T-helper 17 cell (primary cell): ENCODE measurements at regions not wholly inside any gene's neighbourhood (a gene's known extent, or its start where the extent isn't known, plus 50 kb on each side); places are given as distances from the start of the nearest gene placed in this dataset.
"Not testable (repeated sequence)": the region's sequence is repeated elsewhere in the genome, so short reads cannot be mapped to it uniquely, and the experiment has no call there.

Experiments
- ATAC-seq: fragments of 150-1000 bp; cut with Tn5 transposase; 2 replicates; pipeline ENCODE4 v1.10.0; 2021; ENCODE audit warnings: mild to moderate bottlenecking, moderate library complexity
- DNase-seq, 3 donors: peaks; one replicate each; pipeline versions ENCODE4 v3.0.0 to v3.0.0-alpha.2; 2020 to 2021
- H3K9me3 ChIP-seq: one replicate; pipeline ENCODE4 v1.7.0; 2013; ENCODE audit warnings: low read length, mild to moderate bottlenecking; ENCODE audit not compliant: control insufficient read depth, poor library complexity, severe bottlenecking
- H3K27ac Mint-ChIP-seq: one replicate; pipeline ENCODE4 v1.8.0; 2022; ENCODE audit warnings: mild to moderate bottlenecking, moderate library complexity, mixed read lengths
- H3K27me3 Mint-ChIP-seq: one replicate; pipeline ENCODE4 v1.8.0; 2022; ENCODE audit warnings: mixed read lengths
- H3K36me3 Mint-ChIP-seq: one replicate; pipeline ENCODE4 v1.8.0; 2022; ENCODE audit warnings: low read depth, mixed read lengths
- H3K4me1 Mint-ChIP-seq: one replicate; pipeline ENCODE4 v1.8.0; 2022; ENCODE audit warnings: mild to moderate bottlenecking, mixed read lengths
- H3K4me3 Mint-ChIP-seq: one replicate; pipeline ENCODE4 v1.8.0; 2022; ENCODE audit warnings: mild to moderate bottlenecking, moderate library complexity, mixed read lengths

DNA sequence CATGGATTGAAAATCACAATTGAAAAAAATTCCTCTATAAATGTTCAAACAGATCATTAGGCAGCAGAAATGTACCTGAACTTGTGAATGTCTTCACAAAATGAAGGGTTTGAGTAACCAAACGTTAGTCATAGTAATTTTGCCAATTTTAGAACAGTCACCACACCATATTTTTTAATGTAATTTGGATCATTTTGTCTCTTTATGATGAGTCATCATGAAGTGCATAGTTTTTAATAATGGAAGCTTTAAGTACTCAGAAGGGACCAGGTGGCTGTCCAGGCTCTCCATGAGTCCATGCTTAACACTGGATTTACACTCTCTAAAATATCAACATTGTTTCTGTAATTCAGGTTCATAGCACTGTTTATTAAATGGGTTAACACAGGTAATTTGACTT lies 219.2 kb downstream of the ETV1 start:
- H3K4me1 Mint-ChIP-seq, result no peaks in the 10 kb centered on the region
- no peaks in the 10 kb centered on the region for H3K36me3 Mint-ChIP-seq

DNA sequence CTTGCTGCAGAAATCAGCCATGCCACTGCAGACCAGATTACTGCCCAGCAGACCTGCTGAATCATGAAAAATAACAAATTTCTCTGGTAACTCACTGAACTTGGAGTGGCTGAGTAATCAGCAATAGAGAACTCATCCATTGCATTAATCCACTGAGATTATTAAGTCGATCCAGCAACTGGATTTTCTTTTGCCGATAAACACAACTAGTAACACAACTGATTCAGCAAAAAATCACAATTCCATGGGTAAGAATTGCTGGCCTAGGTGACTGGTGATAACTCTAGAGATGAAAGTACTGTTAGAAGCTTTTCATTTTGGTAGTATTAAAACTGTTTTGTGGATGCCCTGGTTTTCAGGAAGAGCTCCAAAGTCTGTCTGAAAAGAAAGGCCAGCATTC lies 214.5 kb downstream of the ETV1 start:
- H3K36me3 Mint-ChIP-seq, result no peaks in the 10 kb centered on the region
- no peak overlapping the region for H3K27ac Mint-ChIP-seq
- H3K4me3 Mint-ChIP-seq, result no peak overlapping the region
- no peaks in the 10 kb centered on the region for H3K27me3 Mint-ChIP-seq
- DNase-seq (no peak), ATAC-seq (no peak)
- no peaks in the 10 kb centered on the region for H3K9me3 ChIP-seq
- no peaks in the 10 kb centered on the region for H3K4me1 Mint-ChIP-seq

More for the DNA sequence above, 219.2 kb downstream of the ETV1 start:
- DNase-seq (no peak), ATAC-seq (no peak)
- H3K9me3 ChIP-seq, result no peaks in the 10 kb centered on the region
- no peak overlapping the region for H3K4me3 Mint-ChIP-seq
- H3K27ac Mint-ChIP-seq, result no peak overlapping the region
- peaks cover 4% of the 10 kb centered on the region for H3K27me3 Mint-ChIP-seq

DNA sequence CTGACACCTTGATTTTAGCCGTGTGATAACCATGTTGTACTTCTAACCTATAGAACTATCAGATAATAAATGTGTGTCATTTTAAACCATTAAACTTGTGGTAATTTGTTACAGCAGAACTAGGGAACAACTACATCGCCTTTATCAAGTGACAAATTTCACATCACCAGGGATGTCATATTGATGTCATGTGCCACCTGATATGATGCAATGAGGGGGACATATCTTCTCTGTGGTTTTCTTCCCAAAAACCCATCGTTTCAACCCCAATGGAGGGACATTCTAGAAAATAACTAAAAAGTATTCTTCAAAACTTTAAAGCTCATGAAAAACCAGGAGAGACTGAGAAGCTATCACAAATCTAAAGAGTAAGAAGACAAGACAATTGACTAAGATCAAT lies 212.2 kb downstream of the ETV1 start:
- no peaks in the 10 kb centered on the region for H3K9me3 ChIP-seq
- no peak overlapping the region for H3K4me3 Mint-ChIP-seq
- no peak overlapping the region for H3K27ac Mint-ChIP-seq
- no peaks in the 10 kb centered on the region for H3K4me1 Mint-ChIP-seq
- no peak for DNase-seq
- no peak for ATAC-seq
- no peaks in the 10 kb centered on the region for H3K27me3 Mint-ChIP-seq
- no peaks in the 10 kb centered on the region for H3K36me3 Mint-ChIP-seq

DNA sequence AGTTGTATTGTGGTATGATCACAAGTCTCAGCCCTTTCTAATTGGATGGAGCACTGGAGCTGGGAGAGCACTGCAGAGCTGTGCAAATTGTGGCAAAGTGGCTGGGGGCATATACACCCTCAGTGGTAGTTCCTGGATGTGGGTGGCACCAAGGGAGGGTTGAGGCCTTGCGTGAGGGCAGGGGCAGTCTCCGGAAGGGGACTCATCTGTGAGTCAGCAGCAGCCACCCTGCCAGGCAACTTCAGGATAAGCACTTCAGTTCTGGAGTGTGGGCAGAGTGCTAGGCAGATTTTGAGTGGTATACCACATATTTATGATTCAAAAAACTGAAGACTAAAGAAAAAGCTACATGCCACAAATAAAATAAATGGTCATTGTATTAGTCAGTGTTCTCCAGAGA lies 210.5 kb downstream of the ETV1 start:
- DNase-seq, result no peak
- Mint-ChIP-seq H3K27me3 (no peaks in the 10 kb centered on the region), H3K27ac (no peak overlapping the region), H3K4me3 (no peak overlapping the region), H3K36me3 (no peaks in the 10 kb centered on the region), H3K4me1 (no peaks in the 10 kb centered on the region)
- ATAC-seq, result no peak
- H3K9me3 ChIP-seq, result no peaks in the 10 kb centered on the region

DNA sequence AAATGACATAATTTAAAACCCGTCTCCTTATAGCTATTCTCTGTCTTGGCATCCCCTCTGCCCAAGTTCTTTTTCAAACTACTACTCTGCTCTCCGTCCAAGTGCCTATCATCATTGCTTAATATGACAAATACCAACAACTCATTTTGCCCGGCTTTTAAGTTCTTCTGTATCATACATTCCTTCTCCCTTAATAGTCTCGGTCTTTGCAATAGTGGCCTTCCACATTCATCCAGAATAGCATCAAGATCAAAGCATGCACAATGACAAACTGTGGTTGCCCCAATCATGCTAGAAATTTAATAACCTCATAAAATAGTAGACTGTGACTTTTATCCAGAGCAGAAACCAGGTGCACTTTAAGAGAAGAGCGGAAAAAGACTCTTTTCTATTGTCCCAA lies 198.9 kb downstream of the ETV1 start:
- Mint-ChIP-seq H3K27me3 (peaks cover 6% of the 10 kb centered on the region), H3K4me3 (no peak overlapping the region), H3K27ac (no peak overlapping the region), H3K4me1 (no peaks in the 10 kb centered on the region), H3K36me3 (peaks cover 2% of the 10 kb centered on the region)
- DNase-seq (no peak), ATAC-seq (no peak)
- no peaks in the 10 kb centered on the region for H3K9me3 ChIP-seq

DNA sequence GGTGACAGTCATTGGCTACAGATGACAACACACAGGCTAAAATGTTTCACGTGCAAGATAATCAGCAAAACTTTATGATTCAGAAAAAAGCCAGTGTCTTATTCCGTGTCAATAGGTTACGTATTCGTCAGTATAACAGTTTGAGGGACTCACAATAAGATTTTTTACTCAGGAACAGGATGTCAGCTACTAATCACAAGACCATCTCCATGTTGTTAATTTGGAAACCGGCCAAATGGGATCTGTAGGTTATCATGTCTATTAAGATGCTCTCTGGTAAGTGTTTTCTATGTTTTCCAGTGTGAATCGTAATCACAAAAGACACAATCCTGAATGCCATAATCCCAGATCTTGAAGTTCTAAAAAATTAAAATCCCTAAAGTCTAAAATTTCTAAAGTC lies 197.3 kb downstream of the ETV1 start:
- Mint-ChIP-seq H3K4me1 (no peaks in the 10 kb centered on the region), H3K4me3 (no peak overlapping the region), H3K27me3 (peaks cover 6% of the 10 kb centered on the region), H3K27ac (no peak overlapping the region), H3K36me3 (peaks cover 2% of the 10 kb centered on the region)
- no peaks in the 10 kb centered on the region for H3K9me3 ChIP-seq
- no peak for DNase-seq
- no peak for ATAC-seq

DNA sequence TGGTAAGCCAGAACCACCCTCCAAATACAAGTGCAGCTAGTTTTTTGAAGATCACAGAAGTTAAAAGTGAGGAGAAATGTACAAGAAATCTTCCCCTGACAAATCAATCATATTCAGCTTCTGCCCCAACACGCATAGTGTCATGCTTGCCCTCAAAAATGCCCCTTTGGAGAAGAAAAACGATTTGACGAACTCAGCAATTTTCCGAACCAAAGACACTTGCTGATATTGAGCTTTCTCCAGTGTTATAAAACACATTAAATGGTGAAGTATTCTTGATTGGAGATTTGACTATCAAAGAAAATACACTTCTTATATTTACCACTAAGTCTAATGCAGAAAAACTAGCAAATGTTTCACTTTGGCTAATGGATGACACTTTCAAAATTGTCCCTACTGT lies 195.5 kb downstream of the ETV1 start:
- no peaks in the 10 kb centered on the region for H3K9me3 ChIP-seq
- no peak overlapping the region for H3K4me3 Mint-ChIP-seq
- peaks cover 6% of the 10 kb centered on the region for H3K27me3 Mint-ChIP-seq
- H3K36me3 Mint-ChIP-seq, result no peaks in the 10 kb centered on the region
- DNase-seq (no peak), ATAC-seq (no peak)
- no peaks in the 10 kb centered on the region for H3K4me1 Mint-ChIP-seq
- no peak overlapping the region for H3K27ac Mint-ChIP-seq

DNA sequence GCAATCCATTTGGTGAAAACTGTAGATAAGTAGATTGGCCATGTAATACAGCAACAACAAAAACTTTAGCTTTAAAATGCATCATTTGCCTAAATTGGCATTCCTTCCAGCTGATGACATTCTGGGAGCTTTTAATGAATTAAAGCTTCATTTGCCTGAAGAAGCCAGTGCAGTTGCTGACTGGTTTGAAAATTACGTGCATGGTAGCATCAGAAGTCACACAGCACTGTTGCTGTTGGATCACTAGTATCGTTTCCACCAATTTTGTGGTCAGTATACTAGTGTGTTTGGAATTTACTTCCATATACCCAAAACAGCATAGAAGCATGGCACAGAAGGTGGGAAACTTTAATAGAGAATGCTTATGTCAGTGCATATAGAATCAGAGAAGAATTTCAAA lies 194.9 kb downstream of the ETV1 start:
- Mint-ChIP-seq H3K4me3 (no peak overlapping the region), H3K4me1 (no peaks in the 10 kb centered on the region), H3K27me3 (peaks cover 6% of the 10 kb centered on the region), H3K36me3 (no peaks in the 10 kb centered on the region), H3K27ac (no peak overlapping the region)
- DNase-seq, result no peak
- no peaks in the 10 kb centered on the region for H3K9me3 ChIP-seq
- ATAC-seq, result no peak

DNA sequence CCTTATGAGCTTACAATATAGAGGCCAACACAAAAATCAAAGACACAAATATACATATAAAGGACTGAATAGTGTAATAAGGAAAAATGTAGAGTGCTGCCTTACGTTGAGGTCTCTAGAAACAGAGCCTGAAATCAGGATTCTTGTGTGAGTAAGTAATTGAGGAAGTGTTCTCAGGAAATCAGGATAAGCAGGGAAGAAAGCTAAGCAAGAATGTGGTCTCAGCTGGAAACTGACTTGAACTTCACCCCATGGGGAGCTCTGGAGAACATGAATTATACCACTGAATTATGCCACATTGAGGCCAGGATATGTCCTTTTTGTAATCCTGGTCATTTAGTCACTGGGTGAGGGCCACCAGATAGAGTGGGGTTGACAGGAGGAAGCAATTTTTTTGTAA lies 191.9 kb downstream of the ETV1 start:
- DNase-seq, result no peak
- peaks cover 3% of the 10 kb centered on the region for H3K4me1 Mint-ChIP-seq
- no peak overlapping the region for H3K27ac Mint-ChIP-seq
- no peaks in the 10 kb centered on the region for H3K36me3 Mint-ChIP-seq
- ATAC-seq, result no peak
- H3K4me3 Mint-ChIP-seq, result no peak overlapping the region
- H3K9me3 ChIP-seq, result no peaks in the 10 kb centered on the region
- no peaks in the 10 kb centered on the region for H3K27me3 Mint-ChIP-seq

DNA sequence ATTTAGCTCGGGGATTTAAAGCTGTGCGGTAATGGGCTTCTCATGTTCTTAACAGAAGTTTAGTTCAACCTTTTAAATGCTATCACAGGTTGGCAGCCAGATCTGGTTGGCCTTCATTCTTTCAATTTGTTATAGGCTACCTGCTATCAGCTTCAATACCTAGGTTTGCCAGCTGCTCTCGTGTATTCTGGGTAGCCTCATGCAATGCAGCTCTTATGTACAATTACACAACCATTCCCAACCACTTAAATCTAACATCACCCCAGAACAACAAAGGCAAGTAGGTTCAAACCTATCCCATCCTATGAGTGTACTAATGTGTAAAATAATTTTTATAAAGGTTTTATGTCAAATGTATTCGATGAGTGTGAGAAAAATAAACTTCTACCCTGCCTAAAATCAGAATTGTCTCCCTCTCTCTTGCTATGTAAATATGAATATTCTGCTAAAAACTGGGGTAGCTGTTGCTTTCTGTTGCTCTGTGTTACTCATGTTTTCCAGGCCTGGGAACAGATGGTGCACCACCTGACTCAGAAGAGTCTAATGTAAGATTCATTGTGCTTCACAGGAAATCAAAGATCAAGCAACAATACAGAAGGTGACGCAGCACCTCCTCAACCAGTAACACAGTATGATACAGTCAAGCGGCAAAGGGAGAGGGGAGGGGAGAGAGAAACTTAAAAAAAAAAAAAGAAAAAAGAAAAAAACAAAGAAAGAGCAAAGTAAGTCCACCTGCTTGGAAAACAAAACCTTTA lies 188.6 kb downstream of the ETV1 start:
- H3K4me1 Mint-ChIP-seq, result peaks cover 3% of the 10 kb centered on the region
- no peak overlapping the region for H3K27ac Mint-ChIP-seq
- no peak for DNase-seq
- H3K27me3 Mint-ChIP-seq, result no peaks in the 10 kb centered on the region
- H3K9me3 ChIP-seq, result no peaks in the 10 kb centered on the region
- ATAC-seq, result no peak
- H3K4me3 Mint-ChIP-seq, result no peak overlapping the region
- no peaks in the 10 kb centered on the region for H3K36me3 Mint-ChIP-seq

DNA sequence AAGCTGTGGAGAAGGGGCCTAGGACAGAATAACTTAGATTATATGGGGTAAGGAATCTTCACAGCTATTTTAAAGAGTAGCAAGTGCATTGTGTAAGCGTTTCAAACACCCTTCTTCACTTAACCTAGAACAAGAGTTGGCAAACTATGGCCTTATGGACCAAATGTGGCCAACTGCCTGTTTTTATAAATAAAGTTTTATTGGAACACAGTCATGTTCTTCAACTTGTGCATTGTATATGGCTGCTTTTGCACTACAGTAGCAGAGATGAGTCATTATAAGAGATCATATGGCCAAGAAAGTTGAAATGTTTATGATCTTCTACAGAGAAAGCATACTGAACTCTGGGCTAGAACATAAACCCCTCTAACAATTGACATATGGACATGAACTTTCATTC lies 187.8 kb downstream of the ETV1 start:
- Mint-ChIP-seq H3K4me3 (no peak overlapping the region), H3K27ac (no peak overlapping the region), H3K36me3 (no peaks in the 10 kb centered on the region), H3K27me3 (no peaks in the 10 kb centered on the region), H3K4me1 (peaks cover 3% of the 10 kb centered on the region)
- ATAC-seq (no peak), DNase-seq (no peak)
- no peaks in the 10 kb centered on the region for H3K9me3 ChIP-seq

DNA sequence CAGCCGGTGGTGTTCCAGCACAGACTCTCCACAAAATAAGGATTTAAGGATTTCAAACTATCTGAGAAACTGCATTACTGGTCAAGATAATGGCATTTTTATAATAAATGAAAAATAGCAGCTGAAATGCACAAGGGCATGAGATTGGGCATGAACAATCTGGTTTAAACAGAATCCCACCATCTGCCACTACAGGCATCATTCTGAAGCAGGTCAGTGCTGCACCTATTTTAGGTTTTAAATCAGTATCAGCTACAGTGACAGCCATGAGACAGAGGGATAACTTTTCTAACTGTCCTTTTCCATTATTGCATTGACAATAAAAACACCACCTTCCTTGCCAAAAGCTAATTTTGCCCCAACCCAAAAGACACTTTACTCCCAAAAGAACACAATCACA lies 186.8 kb downstream of the ETV1 start:
- Mint-ChIP-seq H3K27me3 (no peaks in the 10 kb centered on the region), H3K36me3 (no peaks in the 10 kb centered on the region), H3K27ac (no peak overlapping the region), H3K4me3 (no peak overlapping the region), H3K4me1 (peaks cover 3% of the 10 kb centered on the region)
- no peak for DNase-seq
- no peak for ATAC-seq
- no peaks in the 10 kb centered on the region for H3K9me3 ChIP-seq

DNA sequence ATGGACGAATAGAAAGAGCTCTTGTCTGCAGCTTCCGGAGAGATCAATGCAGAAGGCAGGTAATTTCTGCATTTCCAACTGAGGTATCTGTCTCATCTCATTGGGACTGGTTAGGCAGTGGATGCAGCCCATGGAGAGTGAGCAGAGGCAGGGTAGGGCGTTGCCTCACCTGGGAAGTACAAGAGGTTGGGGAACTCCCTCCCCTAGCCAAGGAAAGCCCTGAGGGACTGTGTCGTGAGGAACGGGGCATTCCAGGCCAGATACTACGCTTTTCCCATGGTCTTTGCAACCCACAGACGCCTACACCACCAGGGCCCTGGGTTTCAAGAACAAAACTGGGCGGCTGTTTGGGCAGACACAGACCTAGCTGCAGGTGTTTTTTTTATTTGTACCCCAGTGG lies 186.3 kb downstream of the ETV1 start:
- Mint-ChIP-seq H3K27me3 (no peaks in the 10 kb centered on the region), H3K4me1 (peaks cover 3% of the 10 kb centered on the region), H3K4me3 (no peak overlapping the region), H3K27ac (no peak overlapping the region), H3K36me3 (no peaks in the 10 kb centered on the region)
- no peaks in the 10 kb centered on the region for H3K9me3 ChIP-seq
- ATAC-seq (no peak), DNase-seq (no peak)

DNA sequence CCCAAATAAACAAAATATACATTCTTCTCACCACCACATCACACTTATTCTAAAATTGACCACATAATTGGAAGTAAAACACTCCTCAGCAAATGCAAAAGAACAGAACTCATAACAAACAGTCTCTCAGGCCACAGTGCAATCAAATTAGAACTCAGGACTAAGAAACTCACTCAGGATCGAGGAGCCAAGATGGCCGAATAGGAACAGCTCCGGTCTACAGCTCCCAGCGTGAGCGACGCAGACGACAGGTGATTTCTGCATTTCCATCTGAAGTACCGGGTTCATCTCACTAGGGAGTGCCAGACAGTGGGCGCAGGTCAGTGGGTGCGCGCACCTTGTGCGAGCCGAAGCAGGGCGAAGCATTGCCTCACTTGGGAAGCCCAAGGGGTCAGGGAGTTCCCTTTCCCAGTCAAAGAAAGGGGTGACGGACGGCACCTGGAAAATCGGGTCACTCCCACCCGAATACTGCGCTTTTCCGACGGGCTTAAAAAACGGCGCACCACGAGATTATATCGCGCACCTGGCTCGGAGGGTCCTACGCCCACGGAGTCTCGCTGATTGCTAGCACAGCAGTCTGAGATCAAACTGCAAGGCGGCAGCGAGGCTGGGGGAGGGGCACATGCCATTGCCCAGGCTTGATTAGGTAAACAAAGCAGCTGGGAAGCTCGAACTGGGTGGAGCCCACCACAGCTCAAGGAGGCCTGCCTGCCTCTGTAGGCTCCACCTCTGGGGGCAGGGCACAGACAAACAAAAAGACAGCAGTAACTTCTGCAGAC lies 183.2 kb downstream of the ETV1 start:
- not testable (repeated sequence) for H3K36me3 Mint-ChIP-seq, H3K27me3 Mint-ChIP-seq, H3K4me1 Mint-ChIP-seq

More for the DNA sequence above, 183.2 kb downstream of the ETV1 start:
- H3K27ac Mint-ChIP-seq, DNase-seq, H3K9me3 ChIP-seq, H3K4me3 Mint-ChIP-seq, ATAC-seq: not testable (repeated sequence)
